ENCODE measurements at regions not wholly inside any gene's neighbourhood (a gene's known extent, or its start where the extent isn't known, plus 50 kb on each side); places are given as distances from the start of the nearest gene placed in this dataset.

DNA sequence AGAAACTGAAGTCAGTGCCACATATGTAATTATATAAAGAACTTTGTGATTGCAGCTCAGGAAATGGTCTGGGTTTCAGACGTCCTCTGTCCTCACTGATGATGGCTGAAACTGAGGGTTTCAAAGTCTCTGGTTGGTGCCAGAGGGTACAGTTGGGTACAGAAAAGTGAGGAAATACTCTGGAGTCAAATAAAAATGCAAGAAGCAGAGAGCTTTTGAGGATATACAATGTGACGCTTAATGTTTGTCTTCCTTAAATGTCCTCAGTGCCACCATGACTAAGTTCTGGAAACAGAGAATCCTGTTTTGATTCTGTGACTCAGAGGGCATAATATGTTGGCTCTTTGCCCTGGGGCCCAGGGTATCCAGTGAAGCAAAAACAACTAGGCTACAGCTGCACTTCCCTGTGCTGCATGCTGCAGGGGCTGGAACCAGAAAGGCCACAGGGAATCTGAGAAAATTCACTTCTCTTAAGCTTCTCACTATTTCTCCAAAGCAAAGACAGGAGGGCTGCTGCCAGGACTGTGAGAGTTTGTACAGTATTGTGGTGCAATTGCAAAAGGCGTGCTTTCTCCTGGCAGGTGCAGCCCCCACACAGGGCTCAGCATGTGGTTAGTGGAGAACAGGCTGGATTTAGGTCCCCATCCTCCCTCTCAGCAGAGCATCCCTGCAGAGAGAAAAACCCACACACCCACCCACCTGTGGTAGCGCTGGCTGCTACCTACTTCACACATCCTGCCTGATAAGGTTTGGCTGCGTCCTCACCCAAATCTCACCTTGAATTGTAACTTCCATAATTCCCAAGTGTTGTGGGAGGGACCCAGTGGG is 169.5 kb upstream of the SVIL start (continued):
- TF ChIP-seq ZZZ3 (IDR thresholded peaks at IDR 0.05; ENCODE audit: control insufficient read depth, insufficient read length, low read depth) (no peak), YBX1 (IDR thresholded peaks at IDR 0.05) (no peak), WRNIP1 (IDR thresholded peaks at IDR 0.05; ENCODE audit: borderline replicate concordance, low read depth, low read length) (no peak)

DNA sequence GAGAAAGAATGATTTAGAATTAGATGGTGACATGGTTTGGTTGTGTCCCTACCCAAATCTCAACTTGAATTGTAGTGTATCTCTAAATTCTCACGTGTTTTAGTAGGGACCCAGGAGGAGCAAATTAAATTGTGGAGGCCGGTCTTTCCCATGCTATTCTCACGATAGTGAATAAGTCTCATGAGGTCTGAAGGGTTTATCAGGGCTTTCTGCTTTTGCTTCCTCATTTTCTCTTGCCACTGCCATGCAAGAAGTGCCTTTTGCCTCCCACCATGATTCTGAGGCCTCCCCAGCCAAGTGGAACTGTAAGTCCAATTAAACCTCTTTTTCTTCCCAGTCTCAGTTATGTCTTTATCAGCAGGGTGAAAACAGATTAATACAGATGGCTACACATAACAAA is 167.4 kb upstream of the SVIL start:
- FAIRE-seq (no peak), DNase-seq (ENCODE audit: low read depth, low spot score) (no peak), ATAC-seq (no peak)
- in situ Hi-C loops (cut with MboI) (no loop called here), intact Hi-C loops (cut with micrococcal nuclease; ENCODE audit: unreplicated experiment) (no loop called here)
- BruUV-seq (replicated peaks) = no TSS peak
- Histone ChIP-seq H3K9ac (ENCODE audit: control insufficient read depth, insufficient read depth, low read length) (no peak overlapping the region), H2AFZ (ENCODE audit: control insufficient read depth, low read depth, low read length) (no peak overlapping the region), H3K4me2 (ENCODE audit: control insufficient read depth, insufficient read depth) (no peak overlapping the region), H3K79me2 (ENCODE audit: control insufficient read depth, insufficient read depth, low read length) (no peaks in the 10 kb centered on the region), H3K36me3 (ENCODE audit: control insufficient read depth in 2 of 2, insufficient read depth in 2 of 2, low read length in 1 of 2) (no peaks in the 10 kb centered on the region), H3K27me3 (replicated peaks in 1 of 2; ENCODE audit: control insufficient read depth in 2 of 2, insufficient read depth in 2 of 2, low read length in 1 of 2) (no peaks in the 10 kb centered on the region), H4K20me1 (ENCODE audit: control insufficient read depth, insufficient read depth) (no peaks in the 10 kb centered on the region), H3K4me3 (no peak overlapping the region), H3K4me1 (ENCODE audit: control insufficient read depth, insufficient read depth, low read length) (no peaks in the 10 kb centered on the region), H3K27ac (ENCODE audit: control insufficient read depth, insufficient read depth) (no peak overlapping the region), H3K9me3 (replicated peaks; ENCODE audit: control insufficient read depth, insufficient read depth, low read length) (no peaks in the 10 kb centered on the region)
- ChIA-PET POLR2A (no interaction called here), SMC1A (ENCODE audit: uncharacterized antibody, unreplicated experiment) (no interaction called here), RAD21 (ENCODE audit: unreplicated experiment) (no interaction called here), CTCF (no interaction called here)
- TF ChIP-seq PML (IDR thresholded peaks at IDR 0.05; ENCODE audit: low read length) (no peak), KLF5 (IDR thresholded peaks at IDR 0.05; ENCODE audit: partially characterized antibody) (no peak), KAT2A (conservative IDR thresholded peaks at IDR 0.05; ENCODE audit: control insufficient read depth, low read depth, low read length) (no peak), SREBF1 (IDR thresholded peaks at IDR 0.05; ENCODE audit: low read length) (no peak), GABPA (IDR thresholded peaks at IDR 0.05; ENCODE audit: low read depth) (no peak), BACH1 (IDR thresholded peaks at IDR 0.05; ENCODE audit: borderline replicate concordance) (no peak), JUNB (IDR thresholded peaks at IDR 0.05) (no peak), MXI1 (IDR thresholded peaks at IDR 0.05; ENCODE audit: low read depth, low read length) (no peak), JUND (IDR thresholded peaks at IDR 0.05; ENCODE audit: low read depth, low read length) (no peak), RUNX3 (IDR thresholded peaks at IDR 0.05; ENCODE audit: low read length) (no peak), ZZZ3 (IDR thresholded peaks at IDR 0.05; ENCODE audit: control insufficient read depth, insufficient read length, low read depth) (no peak), FOS (IDR thresholded peaks at IDR 0.05; ENCODE audit: borderline replicate concordance, extremely low read depth, insufficient read length) (no peak)
- TF ChIP-seq, protein P1, sequence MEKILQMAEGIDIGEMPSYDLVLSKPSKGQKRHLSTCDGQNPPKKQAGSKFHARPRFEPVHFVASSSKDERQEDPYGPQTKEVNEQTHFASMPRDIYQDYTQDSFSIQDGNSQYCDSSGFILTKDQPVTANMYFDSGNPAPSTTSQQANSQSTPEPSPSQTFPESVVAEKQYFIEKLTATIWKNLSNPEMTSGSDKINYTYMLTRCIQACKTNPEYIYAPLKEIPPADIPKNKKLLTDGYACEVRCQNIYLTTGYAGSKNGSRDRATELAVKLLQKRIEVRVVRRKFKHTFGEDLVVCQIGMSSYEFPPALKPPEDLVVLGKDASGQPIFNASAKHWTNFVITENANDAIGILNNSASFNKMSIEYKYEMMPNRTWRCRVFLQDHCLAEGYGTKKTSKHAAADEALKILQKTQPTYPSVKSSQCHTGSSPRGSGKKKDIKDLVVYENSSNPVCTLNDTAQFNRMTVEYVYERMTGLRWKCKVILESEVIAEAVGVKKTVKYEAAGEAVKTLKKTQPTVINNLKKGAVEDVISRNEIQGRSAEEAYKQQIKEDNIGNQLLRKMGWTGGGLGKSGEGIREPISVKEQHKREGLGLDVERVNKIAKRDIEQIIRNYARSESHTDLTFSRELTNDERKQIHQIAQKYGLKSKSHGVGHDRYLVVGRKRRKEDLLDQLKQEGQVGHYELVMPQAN (conservative IDR thresholded peaks at IDR 0.05) = no peak
- TF ChIP-seq, protein P2, sequence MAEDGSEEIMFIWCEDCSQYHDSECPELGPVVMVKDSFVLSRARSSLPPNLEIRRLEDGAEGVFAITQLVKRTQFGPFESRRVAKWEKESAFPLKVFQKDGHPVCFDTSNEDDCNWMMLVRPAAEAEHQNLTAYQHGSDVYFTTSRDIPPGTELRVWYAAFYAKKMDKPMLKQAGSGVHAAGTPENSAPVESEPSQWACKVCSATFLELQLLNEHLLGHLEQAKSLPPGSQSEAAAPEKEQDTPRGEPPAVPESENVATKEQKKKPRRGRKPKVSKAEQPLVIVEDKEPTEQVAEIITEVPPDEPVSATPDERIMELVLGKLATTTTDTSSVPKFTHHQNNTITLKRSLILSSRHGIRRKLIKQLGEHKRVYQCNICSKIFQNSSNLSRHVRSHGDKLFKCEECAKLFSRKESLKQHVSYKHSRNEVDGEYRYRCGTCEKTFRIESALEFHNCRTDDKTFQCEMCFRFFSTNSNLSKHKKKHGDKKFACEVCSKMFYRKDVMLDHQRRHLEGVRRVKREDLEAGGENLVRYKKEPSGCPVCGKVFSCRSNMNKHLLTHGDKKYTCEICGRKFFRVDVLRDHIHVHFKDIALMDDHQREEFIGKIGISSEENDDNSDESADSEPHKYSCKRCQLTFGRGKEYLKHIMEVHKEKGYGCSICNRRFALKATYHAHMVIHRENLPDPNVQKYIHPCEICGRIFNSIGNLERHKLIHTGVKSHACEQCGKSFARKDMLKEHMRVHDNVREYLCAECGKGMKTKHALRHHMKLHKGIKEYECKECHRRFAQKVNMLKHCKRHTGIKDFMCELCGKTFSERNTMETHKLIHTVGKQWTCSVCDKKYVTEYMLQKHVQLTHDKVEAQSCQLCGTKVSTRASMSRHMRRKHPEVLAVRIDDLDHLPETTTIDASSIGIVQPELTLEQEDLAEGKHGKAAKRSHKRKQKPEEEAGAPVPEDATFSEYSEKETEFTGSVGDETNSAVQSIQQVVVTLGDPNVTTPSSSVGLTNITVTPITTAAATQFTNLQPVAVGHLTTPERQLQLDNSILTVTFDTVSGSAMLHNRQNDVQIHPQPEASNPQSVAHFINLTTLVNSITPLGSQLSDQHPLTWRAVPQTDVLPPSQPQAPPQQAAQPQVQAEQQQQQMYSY (CRISPR knock-in tag; IDR thresholded peaks at IDR 0.05) = no peak
- 15% methylated on average over 3 of the region's 3 CpGs for WGBS (ENCODE audit: insufficient coverage, insufficient replicate concordance, low lambda C conversion rate, missing lambda C conversion rate)
